Mesothelial cell of epicardium (in vitro differentiated cells): ENCODE measurements at regions not wholly inside any gene's neighbourhood (a gene's known extent, or its start where the extent isn't known, plus 50 kb on each side); places are given as distances from the start of the nearest gene placed in this dataset.

Experiments used
- DNase-seq, 2 experiments: peaks; one replicate each; pipeline ENCODE4 v3.0.0; 2021; ENCODE audit warnings: low spot score in 2 of 2; ENCODE audit not compliant: unreplicated experiment in 2 of 2
- H3K27ac Mint-ChIP-seq: 2 replicates; pipeline ENCODE4 v1.8.0; 2021; ENCODE audit warnings: mixed read lengths
- H3K27me3 Mint-ChIP-seq: 2 replicates; pipeline ENCODE4 v1.8.0; 2021; ENCODE audit warnings: low read depth, mixed read lengths
- H3K36me3 Mint-ChIP-seq: 2 replicates; pipeline ENCODE4 v1.8.0; 2021; ENCODE audit warnings: mixed read lengths
- H3K4me1 Mint-ChIP-seq: 2 replicates; pipeline ENCODE4 v1.8.0; 2021; ENCODE audit warnings: mixed read lengths
- H3K4me3 Mint-ChIP-seq: 2 replicates; pipeline ENCODE4 v1.8.0; 2021; ENCODE audit warnings: mild to moderate bottlenecking, moderate library complexity, mixed read lengths
- H3K9me3 Mint-ChIP-seq: 2 replicates; pipeline ENCODE4 v1.8.0; 2021; ENCODE audit warnings: mixed read lengths
- TF ChIP-seq, protein P1 (sequence below): fragments of 200-600 bp; sonication (generic); IDR thresholded peaks from one replicate; pipeline ENCODE4 v1.5.0; 2021; ENCODE audit warnings: antibody characterized with exemption; ENCODE audit not compliant: unreplicated experiment

DNA sequence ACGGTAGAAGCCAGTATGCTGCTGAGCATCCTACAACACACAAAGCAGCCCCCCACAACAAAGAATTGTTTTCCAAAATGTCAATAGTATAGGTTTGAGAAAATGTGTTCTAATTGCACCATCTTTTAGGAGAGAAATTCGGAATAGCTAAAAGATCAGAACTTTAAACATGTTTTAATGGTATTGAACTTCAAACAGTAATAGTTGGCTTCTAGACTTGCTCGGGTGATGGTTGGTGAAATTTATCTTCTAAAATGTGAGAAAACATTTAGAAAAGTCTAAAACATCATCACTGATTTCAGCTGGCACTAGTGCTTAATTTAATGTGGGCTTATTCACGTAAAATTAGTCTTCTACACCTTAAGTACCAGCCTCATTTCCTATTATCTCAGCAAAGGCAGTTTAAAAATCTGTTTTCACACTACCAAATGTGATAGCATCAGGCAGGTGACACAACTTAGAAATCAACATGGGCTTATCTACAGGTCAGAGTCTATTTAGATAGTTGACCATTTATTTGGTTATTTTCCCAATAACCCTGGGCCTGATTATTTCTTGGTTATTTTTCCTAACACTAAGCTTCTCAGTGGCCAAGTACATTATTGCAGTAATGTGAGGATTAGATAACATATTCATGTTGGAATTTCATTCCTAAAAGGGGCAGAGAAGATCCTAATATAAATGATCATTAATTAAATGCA lies 399.3 kb upstream of the PKN2 start:
- H3K36me3 Mint-ChIP-seq: no peaks in the 10 kb centered on the region
- no peak overlapping the region for H3K27ac Mint-ChIP-seq
- H3K27me3 Mint-ChIP-seq: peaks cover 6% of the 10 kb centered on the region
- H3K4me3 Mint-ChIP-seq: no peak overlapping the region
- peaks cover 1% of the 10 kb centered on the region for H3K9me3 Mint-ChIP-seq
- no peak for DNase-seq
- H3K4me1 Mint-ChIP-seq: no peaks in the 10 kb centered on the region
- TF ChIP-seq, protein P1, sequence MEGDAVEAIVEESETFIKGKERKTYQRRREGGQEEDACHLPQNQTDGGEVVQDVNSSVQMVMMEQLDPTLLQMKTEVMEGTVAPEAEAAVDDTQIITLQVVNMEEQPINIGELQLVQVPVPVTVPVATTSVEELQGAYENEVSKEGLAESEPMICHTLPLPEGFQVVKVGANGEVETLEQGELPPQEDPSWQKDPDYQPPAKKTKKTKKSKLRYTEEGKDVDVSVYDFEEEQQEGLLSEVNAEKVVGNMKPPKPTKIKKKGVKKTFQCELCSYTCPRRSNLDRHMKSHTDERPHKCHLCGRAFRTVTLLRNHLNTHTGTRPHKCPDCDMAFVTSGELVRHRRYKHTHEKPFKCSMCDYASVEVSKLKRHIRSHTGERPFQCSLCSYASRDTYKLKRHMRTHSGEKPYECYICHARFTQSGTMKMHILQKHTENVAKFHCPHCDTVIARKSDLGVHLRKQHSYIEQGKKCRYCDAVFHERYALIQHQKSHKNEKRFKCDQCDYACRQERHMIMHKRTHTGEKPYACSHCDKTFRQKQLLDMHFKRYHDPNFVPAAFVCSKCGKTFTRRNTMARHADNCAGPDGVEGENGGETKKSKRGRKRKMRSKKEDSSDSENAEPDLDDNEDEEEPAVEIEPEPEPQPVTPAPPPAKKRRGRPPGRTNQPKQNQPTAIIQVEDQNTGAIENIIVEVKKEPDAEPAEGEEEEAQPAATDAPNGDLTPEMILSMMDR: no peak

DNA sequence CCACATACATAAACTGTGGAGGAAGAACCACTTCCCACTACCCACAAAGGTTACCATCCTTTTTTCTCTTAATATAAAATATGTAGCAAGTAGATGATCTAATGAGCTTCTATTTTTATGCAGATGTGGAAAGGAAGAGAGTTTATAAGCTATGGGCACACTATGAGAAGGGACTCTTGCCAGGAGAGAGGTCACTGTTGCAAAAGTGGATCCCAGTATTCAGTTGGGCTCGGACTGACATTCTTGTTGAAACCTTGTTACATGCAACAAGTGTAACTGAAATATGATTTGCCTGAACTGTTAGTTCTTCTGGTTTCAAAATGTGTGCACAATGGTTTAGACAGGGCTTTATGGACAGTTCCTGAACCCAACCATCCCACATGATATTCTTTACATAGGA lies 397.4 kb upstream of the PKN2 start:
- DNase-seq: no peak
- H3K27ac Mint-ChIP-seq: no peak overlapping the region

DNA sequence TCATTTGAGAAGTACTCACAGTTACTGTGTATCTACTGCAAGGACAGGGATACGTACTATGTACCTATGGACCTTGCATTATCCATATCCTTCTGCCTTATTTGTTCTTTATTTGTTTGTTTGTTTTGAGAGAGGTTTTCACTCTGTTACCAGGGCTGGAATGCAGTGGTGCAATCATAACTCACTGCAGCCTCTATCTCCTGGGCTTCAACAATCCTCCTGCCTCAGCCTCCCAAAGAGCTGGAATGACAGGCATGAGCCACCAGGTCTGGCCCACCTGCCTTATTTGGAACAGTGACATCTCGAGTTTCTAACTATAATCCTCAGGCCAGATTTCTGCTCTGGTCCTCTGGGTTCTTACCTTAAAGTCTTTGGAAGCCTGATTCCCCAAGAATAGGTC lies 395.5 kb upstream of the PKN2 start:
- no peaks in the 10 kb centered on the region for H3K4me1 Mint-ChIP-seq
- DNase-seq: no peak
- TF ChIP-seq, protein P1: no peak
- H3K36me3 Mint-ChIP-seq: no peaks in the 10 kb centered on the region
- no peak overlapping the region for H3K4me3 Mint-ChIP-seq
- no peaks in the 10 kb centered on the region for H3K9me3 Mint-ChIP-seq
- no peak overlapping the region for H3K27ac Mint-ChIP-seq
- H3K27me3 Mint-ChIP-seq: peaks cover 15% of the 10 kb centered on the region

More for the DNA sequence above, 397.4 kb upstream of the PKN2 start:
- Mint-ChIP-seq H3K9me3 (no peaks in the 10 kb centered on the region), H3K36me3 (no peaks in the 10 kb centered on the region), H3K4me3 (no peak overlapping the region), H3K27me3 (peaks cover 12% of the 10 kb centered on the region), H3K4me1 (no peaks in the 10 kb centered on the region)
- TF ChIP-seq, protein P1: no peak

DNA sequence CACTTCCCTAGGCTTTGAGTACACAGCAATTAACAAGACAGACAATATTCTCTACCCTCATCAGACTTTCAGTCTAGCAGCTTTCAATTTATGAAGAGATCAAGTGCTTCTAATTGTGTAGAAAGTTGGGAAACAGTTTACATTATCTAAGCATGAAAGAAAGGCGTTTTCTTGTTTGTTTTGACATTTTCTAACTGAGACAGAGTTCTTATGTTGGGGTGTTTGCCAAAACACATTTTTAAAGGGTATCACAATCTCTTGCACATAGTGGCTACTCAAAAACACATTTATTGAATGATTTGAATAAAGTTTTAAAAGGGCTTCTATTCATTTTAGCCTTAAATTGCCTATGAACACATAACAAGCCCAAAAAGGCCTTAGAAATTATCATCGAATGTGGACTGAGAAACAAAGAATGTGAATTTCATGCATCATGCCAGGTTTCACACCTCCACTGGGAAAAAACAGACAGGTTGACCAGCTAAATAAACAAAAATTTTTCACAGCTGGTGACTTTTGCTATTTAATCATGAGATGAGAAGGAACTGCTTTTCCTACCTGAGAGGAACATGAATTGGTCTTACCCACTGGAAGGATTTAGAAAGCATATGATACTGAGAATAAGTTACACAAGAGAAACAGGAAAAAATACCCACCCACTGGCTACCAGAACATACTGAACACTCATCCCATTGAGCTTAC lies 394.5 kb upstream of the PKN2 start:
- H3K36me3 Mint-ChIP-seq: no peaks in the 10 kb centered on the region
- TF ChIP-seq, protein P1: no peak
- H3K27me3 Mint-ChIP-seq: peaks cover 15% of the 10 kb centered on the region
- H3K4me1 Mint-ChIP-seq: no peaks in the 10 kb centered on the region
- no peak overlapping the region for H3K4me3 Mint-ChIP-seq
- H3K9me3 Mint-ChIP-seq: no peaks in the 10 kb centered on the region
- no peak for DNase-seq
- H3K27ac Mint-ChIP-seq: no peak overlapping the region

DNA sequence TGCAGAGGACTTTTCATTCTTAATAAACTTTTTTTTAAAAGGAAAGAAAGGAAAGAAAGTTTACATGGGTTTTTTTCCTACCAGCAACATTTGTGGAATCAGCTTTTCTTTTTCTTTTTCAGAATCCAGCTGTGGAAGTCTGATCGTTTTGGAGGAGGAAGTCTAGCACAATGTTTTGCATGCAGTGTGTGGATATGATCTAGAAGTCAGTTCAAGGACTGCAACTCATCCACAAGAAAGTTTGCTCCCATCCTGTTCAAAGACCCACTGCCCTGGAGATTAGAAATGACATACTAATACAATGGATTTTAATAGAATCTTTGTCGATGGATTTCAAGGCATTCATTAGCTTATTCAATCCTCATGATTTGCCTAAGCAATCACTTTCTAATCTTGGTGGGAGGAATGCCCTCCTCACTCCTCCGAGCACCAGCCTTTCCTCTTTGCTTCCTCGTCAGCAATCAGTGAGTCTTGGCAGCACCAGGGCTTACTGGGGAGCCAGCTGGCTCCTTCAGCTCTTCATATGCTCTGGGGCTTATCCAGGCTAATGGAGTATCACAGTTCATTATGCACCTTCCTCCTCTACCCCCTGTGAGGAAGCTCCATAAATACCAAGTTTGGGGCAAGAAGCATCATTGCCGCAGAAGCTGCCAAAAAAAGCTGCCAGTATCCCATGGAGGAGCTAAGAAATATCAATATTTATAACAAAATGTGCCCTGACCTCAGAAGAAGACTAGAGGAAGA lies 392.3 kb upstream of the PKN2 start:
- no peaks in the 10 kb centered on the region for H3K9me3 Mint-ChIP-seq
- no peak overlapping the region for H3K4me3 Mint-ChIP-seq
- TF ChIP-seq, protein P1: no peak
- no peak for DNase-seq
- H3K27me3 Mint-ChIP-seq: peaks cover 10% of the 10 kb centered on the region
- no peaks in the 10 kb centered on the region for H3K36me3 Mint-ChIP-seq
- no peaks in the 10 kb centered on the region for H3K4me1 Mint-ChIP-seq
- H3K27ac Mint-ChIP-seq: no peak overlapping the region
